Thoracic aorta (tissue), 2 donors: ENCODE measurements at regions not wholly inside any gene's neighbourhood (a gene's known extent, or its start where the extent isn't known, plus 50 kb on each side); places are given as distances from the start of the nearest gene placed in this dataset.

ENCODE experiments used
- ATAC-seq: fragments of 150-250 bp; one replicate; pipeline ENCODE4 v1.8.0; 2017; ENCODE audit warnings: low read depth; ENCODE audit not compliant: insufficient number of reproducible peaks, low FRiP score
- DNase-seq: peaks from one replicate; pipeline ENCODE4 v3.0.0-alpha.2; 2020; ENCODE audit warnings: low spot score
- H3K27ac ChIP-seq, 2 donors: fragments of 200-600 bp; sonication (generic); 1 replicate in 1 of 2; 2 replicates in 1 of 2; pipeline ENCODE4 v1.5.1; 2016; ENCODE audit warnings: mild to moderate bottlenecking in 2 of 2, moderate library complexity in 2 of 2
- H3K27me3 ChIP-seq: fragments of 200-600 bp; sonication (generic); replicated peaks from 2 replicates; pipeline ENCODE4 v1.6.0; 2016; ENCODE audit warnings: mild to moderate bottlenecking; ENCODE audit not compliant: insufficient read depth
- H3K36me3 ChIP-seq: fragments of 200-600 bp; sonication (generic); one replicate; pipeline ENCODE4 v1.5.1; 2016
- H3K4me1 ChIP-seq, 2 donors: fragments of 200-600 bp; sonication (generic); 1 replicate in 1 of 2; 2 replicates in 1 of 2; pipeline versions ENCODE4 v1.5.1 to v1.6.0; 2016; ENCODE audit warnings: low read depth in 2 of 2, mild to moderate bottlenecking in 1 of 2; ENCODE audit not compliant: control insufficient read depth in 1 of 2
- H3K4me3 ChIP-seq: fragments of 200-600 bp; sonication (generic); 2 replicates; pipeline ENCODE4 v1.5.1; 2016; ENCODE audit warnings: mild to moderate bottlenecking
- H3K9me3 ChIP-seq: fragments of 200-600 bp; sonication (generic); 2 replicates; pipeline ENCODE4 v1.5.1; 2016
- CTCF ChIP-seq: fragments of 200-600 bp; sonication (generic); IDR thresholded peaks from one replicate; pipeline ENCODE4 v1.5.1; 2019; ENCODE audit warnings: antibody characterized with exemption

DNA sequence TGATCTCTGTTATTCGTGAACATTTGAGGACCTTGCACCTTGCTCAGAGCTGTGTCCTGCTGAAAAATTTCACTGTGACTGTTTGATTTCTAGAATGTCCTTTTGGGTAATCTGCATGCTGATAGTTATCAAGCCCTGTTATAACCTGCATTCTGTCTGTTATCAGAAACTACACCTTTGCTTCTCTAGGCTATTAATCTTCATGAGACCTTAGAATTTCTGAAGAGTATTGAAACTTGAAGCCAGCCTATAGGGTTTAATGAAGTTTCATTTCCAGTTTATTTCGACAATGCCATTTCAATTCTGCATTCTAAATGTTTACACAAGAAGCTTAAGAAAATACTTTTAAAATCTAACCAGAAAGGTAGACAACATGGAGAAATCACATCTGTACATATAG is 856.2 kb downstream of the SORCS1 start:
- DNase-seq, result no peak
- no peak overlapping the region for H3K4me3 ChIP-seq
- no peak overlapping the region for H3K27ac ChIP-seq
- no peak for TF ChIP-seq CTCF
- no peaks in the 10 kb centered on the region for H3K36me3 ChIP-seq
- H3K9me3 ChIP-seq, result no peaks in the 10 kb centered on the region
- H3K27me3 ChIP-seq, result no peaks in the 10 kb centered on the region
- H3K4me1 ChIP-seq, result no peaks in the 10 kb centered on the region
- ATAC-seq, result no peak

- Histone ChIP-seq H3K27ac (no peak overlapping the region), H3K4me1 (no peaks in the 10 kb centered on the region), H3K36me3 (no peaks in the 10 kb centered on the region), H3K9me3 (no peaks in the 10 kb centered on the region), H3K4me3 (no peak overlapping the region), H3K27me3 (no peaks in the 10 kb centered on the region)
- DNase-seq, result no peak
- TF ChIP-seq CTCF, result no peak
- ATAC-seq, result no peak
Measured at GRCh38 chr10:106304056-106304455, 860.5 kb downstream of the SORCS1 start.

GRCh38 chr10:106302961-106303360 is 861.5 kb downstream of the SORCS1 start:
- Histone ChIP-seq H3K4me1 (no peaks in the 10 kb centered on the region), H3K36me3 (no peaks in the 10 kb centered on the region), H3K27me3 (no peaks in the 10 kb centered on the region), H3K9me3 (no peaks in the 10 kb centered on the region), H3K4me3 (no peak overlapping the region), H3K27ac (no peak overlapping the region)
- DNase-seq (no peak), ATAC-seq (no peak)
- TF ChIP-seq CTCF, result no peak

DNA sequence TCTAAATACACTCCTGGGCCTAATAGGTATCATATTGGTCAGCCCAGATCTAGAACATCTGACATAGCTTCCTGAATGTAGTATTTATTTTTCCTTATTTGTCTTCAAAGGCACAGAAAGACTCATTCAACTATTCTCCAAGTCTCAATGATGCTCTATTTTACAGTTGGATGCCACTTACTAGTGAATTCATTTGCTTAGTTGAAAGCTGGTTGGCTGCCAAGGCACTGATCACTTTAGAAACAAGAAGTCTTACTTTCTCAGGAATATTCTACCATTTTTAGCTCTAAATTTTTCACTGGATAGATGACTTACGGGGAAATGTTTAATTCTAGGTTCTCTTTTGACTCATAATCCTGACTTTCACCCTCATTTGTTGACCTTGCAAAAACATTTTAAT is 863.4 kb downstream of the SORCS1 start:
- H3K4me1 ChIP-seq, result no peaks in the 10 kb centered on the region
- DNase-seq (no peak), ATAC-seq (no peak)
- H3K36me3 ChIP-seq, result no peaks in the 10 kb centered on the region
- no peak for TF ChIP-seq CTCF
- H3K27me3 ChIP-seq, result no peaks in the 10 kb centered on the region
- H3K4me3 ChIP-seq, result no peak overlapping the region
- no peaks in the 10 kb centered on the region for H3K9me3 ChIP-seq
- no peak overlapping the region for H3K27ac ChIP-seq

- no peak for ATAC-seq
- no peaks in the 10 kb centered on the region for H3K36me3 ChIP-seq
Measured at GRCh38 chr10:106296750-106297392, 867.6 kb downstream of the SORCS1 start.

More at GRCh38 chr10:106296750-106297392, 867.6 kb downstream of the SORCS1 start:
- Histone ChIP-seq H3K27me3 (no peaks in the 10 kb centered on the region), H3K9me3 (no peaks in the 10 kb centered on the region), H3K27ac (no peak overlapping the region), H3K4me1 (no peaks in the 10 kb centered on the region), H3K4me3 (no peak overlapping the region)
- no peak for TF ChIP-seq CTCF
- DNase-seq, result no peak
